IPS-11a (cell line): ENCODE measurements at regions not wholly inside any gene's neighbourhood (a gene's known extent, or its start where the extent isn't known, plus 50 kb on each side); places are given as distances from the start of the nearest gene placed in this dataset.
"Not testable (repeated sequence)": the region's sequence is repeated elsewhere in the genome, so short reads cannot be mapped to it uniquely, and the experiment has no call there.

Source experiments
- H3K4me3 ChIP-seq: one replicate; pipeline ENCODE4 v1.5.1; 2013; ENCODE audit warnings: low read depth, low read length, control low read depth

DNA sequence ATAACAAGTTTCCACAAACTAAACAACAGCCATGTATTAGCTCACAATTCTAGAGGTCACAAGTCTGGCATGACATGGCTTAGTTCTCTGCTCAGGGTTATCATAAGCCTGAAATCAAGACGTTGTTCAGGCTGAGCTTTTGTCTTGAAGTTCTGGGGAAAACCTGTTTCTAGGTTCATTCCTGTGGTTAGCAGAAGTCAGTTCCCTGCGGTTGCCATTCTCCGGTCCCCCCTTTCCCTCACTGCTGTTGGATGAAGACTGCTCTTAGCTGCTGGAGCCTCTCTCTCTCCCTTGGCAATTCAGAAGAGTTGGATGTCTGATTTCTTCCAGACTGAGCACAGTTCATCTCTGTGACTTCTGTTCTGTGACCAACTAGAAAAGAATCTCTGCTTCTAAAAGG, 962.6 kb downstream of the PCDH7 start:
- H3K4me3 ChIP-seq = no peak overlapping the region

DNA sequence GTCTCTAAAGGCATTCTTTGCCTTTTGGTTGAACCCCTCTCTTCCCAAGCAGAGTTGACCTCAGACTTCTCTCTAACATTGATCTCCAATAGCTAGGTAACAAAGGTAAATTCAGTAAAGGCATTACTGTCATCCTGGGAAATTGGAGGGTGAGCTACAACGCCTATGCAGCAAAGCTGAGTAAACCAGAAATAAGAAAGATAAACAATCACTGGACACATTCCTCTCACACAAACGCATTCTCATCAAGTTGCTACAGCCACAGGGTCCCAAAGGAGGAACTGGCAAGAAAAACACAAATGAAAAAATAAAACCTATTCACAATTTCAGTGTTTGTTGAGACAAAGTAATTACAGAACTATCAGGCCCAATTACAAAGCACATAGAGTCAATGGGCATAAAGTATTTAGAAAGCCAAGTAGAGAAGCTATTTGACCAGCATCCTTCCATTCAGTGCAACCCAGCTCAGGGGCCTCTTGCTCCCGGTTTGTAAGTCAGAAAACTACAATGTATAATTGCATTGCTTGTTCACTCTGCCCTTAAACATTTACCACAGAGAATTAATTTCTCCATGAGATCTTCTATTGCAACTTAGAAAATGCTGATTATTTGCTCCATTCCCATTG, 967.7 kb downstream of the PCDH7 start:
- no peak overlapping the region for H3K4me3 ChIP-seq

DNA sequence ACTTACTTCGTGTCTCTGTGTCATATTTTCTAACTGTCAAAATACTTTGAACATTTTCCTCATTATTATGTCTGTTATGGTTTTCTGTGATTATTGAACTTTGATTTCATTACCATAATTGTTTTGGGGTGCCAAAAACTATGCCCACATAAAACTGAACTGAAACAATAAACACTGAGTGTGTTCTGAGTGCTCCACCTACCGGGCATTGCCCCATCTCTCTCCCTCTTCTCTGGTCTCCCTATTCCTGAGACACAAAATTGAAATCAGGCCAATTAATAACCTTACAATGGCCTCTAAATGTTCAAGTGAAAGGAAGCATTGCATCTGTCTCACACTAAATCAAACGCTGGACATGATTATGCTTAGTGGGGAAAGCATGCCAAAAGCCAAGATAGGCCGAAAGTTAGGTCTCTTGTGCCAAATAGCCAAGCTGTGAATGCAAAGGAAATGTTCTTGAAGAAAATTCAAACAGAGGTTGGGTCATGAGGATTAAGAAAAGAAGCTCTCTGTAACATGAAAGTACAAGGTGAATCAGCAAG, 972.3 kb downstream of the PCDH7 start:
- H3K4me3 ChIP-seq = no peak overlapping the region

DNA sequence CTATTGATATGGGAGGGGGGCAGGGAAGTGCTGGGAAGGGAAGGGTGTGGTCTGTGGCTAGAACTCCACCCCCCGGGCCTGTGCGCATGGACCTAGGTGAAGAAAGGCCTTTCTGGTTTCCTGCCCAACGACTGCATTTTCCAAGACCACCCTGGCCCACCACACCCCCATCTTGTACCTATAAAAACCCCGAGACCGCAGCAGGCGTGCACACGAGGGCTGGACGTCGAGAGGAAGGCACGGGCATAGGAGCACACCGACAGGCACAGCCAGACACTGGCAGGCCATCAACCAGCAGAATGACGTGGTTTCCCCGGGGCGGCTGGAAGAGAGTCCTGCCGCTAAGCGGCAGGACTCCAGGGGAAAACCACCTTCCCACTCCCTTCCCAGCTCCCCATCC, 981.1 kb downstream of the PCDH7 start:
- H3K4me3 ChIP-seq = no peak overlapping the region

DNA sequence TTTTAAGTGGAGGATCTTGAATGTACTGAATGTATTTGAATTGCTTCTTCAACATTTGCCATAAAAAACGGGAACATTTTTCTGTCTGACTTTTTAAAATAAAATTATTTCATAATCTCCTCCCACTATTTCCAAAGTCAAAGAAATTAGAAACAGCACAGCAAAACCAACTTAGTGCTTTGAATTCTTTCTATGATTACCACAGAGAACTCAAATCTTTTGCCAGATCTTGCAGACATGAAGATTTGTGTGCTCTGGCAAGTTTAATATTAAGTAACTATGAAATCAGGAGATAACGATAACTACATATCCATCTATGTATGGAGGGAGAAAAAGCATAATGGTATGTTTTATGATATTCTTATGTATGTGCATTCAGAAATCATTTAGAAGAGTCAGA, 982.2 kb downstream of the PCDH7 start:
- no peak overlapping the region for H3K4me3 ChIP-seq

DNA sequence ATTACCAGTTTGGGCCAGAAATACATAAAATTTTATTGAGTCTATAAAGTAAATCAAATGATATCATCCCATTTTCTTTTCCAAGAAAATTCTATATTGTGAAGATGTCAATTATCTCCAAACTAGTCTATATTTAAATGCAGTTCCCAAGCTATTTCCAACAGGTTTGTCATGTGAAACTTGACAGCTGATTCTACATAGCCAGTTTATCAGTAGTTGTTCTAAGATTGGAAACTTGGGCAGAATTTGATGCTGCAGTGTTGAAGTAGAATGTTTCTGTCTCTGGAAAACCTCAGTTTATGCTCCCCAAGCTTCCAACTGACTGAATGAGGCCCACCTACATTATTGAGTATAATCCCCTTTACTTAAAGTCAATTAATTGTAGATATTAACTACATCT, 994.1 kb downstream of the PCDH7 start:
- H3K4me3 ChIP-seq = no peak overlapping the region

DNA sequence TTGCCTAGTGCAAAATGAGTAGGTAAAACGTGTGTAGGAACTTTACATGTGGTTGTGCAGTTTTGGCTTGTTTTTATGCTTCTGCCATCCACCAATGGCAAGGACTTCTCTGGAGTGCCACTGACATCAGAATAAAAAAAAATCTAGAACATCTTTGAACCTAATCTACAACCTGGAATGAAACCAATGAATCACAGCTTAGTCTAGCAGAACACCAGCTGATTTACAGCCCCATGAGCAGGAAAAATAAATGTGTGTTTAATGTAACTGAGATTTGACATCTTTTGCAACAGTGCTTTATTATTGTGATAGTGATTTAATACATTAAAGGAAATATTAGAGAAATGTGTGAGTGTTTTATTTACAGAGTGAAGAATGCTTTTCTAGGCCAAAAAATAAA, 995.1 kb downstream of the PCDH7 start:
- no peak overlapping the region for H3K4me3 ChIP-seq

DNA sequence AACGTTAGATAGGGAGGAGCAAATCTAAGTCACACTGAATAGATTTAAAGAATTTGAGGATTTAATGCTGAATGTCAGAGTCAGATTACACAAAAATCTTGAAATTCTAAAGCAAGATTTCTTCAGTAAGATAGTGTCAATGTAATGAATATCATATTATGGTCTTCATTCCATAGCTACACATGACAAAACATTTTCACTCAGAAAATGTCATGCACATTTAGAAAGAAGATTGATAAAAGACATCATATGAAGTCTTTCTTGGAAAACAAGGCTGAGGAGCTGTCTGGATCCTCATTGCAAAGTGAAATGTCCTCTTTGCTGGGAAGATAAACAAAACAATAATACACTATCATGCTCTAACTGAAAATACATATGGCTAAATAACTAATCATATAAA, 1006.9 kb downstream of the PCDH7 start:
- H3K4me3 ChIP-seq = no peak overlapping the region

DNA sequence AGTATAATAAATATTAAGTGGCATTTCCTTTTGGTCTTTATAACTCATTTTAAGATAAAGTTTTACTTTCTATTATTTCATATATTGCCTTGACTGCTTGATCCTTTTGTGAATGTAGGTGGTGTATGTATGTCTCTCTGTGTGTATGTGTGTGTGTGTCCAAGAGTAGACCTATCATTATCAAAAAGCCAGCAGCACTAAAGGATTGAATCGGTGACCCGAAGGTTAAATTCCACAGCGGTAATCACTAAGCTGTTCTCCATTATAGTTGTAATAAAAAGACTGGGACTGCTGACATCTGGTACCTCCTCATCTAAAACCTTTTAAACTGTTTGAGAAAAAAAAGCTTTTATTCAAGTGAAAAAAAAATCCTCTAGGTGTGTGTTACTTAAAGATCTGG, 1014.8 kb downstream of the PCDH7 start:
- H3K4me3 ChIP-seq = no peak overlapping the region

DNA sequence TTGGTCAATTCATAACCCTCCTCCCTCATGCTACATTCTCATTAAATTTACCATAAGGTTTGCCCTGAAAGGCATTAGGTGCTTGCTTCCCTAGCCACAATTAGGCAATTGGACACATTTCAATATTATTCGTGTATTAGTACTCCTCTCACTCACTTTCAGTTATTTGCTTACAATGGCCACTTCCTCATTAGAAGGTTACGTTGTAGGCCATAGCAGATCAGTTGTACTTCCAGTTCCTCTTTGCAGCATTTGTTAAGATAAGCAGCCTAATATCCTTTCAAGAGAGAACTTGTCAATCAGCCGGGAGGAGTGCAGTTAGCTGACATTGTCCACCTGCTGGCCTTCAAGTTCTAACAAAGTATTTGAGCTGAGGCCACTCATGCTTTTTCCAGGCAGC, 1017.2 kb downstream of the PCDH7 start:
- no peak overlapping the region for H3K4me3 ChIP-seq

DNA sequence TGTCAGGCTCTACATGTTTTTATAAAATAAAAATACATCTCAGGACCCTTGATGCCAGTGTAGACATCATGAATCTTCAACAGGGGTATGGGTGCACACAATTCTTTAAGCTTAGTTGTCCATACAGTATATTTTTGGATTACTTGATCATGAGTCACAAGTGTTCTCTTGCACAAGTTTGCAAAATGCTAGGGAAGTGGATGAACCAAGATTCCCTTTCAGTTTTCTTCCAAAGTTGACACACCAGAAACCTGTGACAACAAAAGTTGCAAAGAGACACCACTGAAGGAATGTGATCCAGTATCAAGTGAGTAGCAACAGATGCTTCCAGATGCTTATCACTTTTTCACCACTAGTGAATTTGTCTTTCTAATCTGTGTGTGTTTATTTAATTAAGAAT, 1021.2 kb downstream of the PCDH7 start:
- no peak overlapping the region for H3K4me3 ChIP-seq

DNA sequence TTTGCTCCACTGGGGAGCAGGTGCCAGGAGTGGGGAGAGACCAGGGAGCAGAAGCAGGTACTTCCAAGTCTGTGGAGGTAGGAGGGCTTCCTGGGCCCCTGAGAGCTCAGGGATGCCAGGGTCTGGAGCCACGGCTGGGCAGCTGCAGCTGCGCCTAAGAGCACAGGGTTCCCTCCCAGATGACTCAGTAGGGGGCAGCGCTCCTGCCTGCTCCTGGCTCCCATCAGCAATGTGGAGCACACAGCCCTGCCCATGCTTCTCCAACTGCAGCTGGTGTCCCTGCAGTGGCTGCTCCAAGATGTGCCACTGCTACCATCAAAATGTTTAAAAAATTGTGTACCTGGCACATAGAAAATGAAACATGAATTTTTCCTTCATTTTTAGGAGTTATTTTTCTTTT, 1028.2 kb downstream of the PCDH7 start:
- H3K4me3 ChIP-seq = no peak overlapping the region

DNA sequence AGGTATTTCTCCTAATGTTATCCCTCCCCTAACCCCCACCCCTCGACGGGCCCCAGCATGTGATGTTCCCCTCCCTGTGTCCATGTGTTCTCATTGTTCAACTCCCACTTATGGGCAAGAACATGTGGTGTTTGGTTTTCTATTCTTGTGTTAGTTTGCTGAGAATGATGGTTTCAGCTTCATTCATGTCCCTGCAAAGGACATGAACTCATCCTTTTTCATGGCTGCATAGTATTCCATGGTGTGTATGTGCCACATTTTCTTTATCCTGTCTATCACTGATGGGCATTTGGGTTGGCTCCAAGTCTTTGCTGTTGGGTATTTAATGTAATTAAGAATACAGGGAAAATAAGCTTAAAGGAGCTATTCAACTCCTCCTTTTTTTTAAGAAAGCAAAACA, 1030.4 kb downstream of the PCDH7 start:
- not testable (repeated sequence) for H3K4me3 ChIP-seq

DNA sequence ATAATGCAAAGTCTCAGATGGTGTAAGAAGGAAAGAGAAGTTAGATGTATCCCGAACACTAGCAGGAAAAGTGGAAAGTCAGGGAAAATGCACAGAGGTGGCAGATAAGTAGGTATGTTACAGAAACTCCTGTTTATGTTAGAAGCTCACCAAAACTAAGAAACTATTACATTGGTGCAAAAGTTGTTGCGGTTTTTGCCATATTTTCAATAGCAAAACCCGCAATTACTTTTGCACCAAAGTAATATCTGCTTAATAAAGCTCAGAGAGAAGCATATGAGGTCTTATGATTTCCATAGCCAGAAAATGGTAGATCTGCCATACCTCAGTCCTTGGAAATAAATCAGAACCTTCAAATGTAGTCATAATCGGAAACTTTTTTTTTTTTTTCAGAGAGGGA, 1035.6 kb downstream of the PCDH7 start:
- no peak overlapping the region for H3K4me3 ChIP-seq

DNA sequence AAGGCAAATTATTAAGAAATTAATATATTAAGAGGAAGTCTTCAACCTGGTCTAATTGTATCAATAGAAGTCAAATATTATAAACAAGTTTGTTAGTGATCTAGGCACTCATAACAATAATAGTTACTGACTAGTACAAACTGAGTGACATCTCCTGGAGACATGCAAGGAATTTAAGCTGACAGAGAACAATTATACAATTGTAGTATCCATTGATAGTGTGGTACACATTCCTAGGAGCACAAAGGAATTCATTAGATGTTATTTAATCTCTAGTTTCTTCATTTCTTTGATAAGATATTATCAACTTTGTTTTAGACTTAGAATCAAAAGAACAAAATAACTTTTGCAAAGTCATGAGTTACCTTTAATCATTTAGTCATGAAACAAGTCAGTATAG, 1048.6 kb downstream of the PCDH7 start:
- no peak overlapping the region for H3K4me3 ChIP-seq

DNA sequence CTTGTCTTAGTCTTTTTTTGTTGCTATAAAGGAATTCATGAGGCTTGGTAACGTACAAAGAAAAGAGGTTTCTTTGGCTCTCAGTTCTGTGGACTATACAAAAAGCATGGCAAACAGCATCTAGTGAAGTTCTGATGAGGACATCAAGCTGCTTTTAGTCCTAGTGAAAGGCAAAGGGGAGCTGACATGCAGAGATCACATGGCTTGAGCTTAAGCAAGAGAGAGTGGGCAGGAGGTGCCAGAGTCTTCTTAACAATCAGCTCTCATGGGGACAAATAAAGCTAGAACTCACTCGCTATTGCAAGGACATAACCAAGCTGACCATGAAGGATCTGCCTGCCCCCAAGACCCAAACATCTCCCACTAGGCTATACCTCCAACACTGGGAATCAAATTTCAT, 1063.1 kb downstream of the PCDH7 start:
- H3K4me3 ChIP-seq = no peak overlapping the region

DNA sequence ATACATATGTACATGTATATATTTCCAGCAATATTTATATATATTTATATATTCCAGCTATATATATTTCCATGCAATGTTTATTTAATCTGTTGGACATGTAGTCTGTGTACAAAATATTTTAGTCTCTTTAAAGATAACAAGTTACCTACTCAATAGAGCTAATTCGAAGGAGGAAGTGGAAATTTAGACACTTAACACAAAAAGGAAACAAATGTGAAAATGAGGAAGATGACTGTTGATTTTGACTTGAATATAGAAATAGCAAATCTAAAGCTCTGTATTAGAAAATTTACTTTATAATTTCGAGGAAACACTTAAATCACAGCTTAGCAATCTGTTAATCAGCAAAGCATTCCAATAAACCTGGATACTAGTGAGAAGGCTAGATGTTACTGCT, 1064.4 kb downstream of the PCDH7 start:
- no peak overlapping the region for H3K4me3 ChIP-seq

DNA sequence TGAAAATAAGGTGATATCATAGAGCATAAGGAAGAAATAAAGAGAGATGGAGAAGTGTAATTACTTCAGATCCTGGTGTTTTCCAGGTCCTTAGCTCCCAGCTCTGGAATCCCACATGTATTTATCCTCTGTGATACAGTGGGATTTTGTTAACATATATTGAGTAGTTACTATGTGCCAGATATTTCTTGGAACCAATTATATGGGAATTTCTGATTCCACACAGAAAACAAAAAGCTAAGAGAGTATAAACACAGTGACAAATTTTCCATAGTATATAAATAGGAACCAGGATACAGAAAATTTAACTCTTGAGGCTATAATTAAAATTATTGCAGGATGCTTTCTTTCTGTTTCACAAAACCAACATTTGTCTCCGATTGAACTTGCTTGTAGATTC, 1067.5 kb downstream of the PCDH7 start:
- no peak overlapping the region for H3K4me3 ChIP-seq

DNA sequence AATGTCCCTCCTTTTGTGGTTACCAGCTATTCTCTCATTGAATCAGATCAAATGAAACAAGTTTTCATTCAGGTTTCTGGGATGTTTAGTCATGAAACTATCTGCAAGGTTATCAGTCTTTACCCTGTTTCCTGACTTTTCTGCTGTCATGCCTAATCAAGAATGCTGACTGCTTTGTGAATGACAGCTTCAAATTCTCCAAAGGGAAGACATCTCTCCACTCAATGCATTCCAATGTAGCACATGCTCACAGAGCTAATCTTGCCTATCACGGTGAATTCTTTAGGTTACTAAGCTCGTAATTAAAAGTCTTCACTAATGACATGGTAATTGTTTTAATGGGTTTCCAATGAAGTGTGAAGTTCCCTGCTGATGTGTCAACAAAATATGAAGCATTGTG, 1068.5 kb downstream of the PCDH7 start:
- H3K4me3 ChIP-seq = no peak overlapping the region

DNA sequence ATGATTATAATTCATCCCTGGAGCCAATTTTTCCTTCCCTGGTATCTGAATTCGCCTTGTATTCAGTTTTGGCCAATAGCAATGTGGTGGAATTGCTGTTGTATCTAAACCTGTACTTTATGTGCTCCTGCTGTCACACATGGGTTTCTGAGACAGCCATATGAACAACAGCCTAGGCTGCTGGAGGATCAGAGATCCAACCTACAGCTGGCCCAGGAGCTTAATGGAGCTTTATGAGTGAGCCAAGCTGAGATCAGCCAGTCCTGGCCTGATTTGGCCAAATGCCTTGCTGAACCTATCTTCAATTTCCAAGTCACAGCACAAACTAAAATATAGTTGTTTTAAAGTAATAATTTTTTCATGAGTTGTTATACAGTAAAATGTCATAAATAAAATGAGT, 1071.5 kb downstream of the PCDH7 start:
- H3K4me3 ChIP-seq = no peak overlapping the region

DNA sequence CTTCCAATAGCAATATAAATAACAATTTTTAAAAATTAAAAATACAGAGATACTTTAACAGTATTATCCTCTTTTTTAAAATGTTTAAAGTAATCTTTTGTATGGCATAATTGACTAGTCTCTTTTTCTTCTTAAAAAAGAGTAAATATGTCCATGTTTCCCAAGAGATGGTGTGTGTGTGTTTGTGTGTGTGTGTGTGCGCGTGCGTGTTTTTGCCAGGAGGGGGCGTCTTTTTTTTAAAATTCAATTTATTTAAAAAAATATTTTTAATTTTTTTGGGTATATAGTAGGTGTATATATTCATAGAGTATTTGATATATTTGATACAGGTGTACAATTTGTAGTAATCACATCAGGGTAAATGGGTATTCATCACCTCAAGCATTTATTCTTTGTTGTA, 1073.7 kb downstream of the PCDH7 start:
- H3K4me3 ChIP-seq = no peak overlapping the region

DNA sequence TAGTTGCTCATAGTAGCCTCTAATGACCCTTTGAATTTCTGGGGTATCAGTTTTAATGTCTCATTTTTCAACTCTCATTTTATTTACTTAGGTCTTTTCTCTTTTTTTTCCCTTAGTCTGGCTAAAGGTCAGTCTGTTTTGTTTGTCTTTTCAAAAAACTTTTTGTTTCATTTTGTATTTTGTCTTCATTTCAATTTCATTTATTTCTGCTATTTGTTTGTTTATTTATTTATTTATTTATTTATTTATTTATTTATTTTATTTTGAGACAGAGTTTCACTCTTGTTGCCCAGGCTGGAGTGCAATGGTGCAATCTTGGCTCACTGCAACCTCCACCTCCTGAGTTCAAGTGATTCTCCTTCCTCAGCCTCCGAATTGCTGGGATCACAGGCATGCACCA, 1076.9 kb downstream of the PCDH7 start:
- H3K4me3 ChIP-seq = not testable (repeated sequence)

DNA sequence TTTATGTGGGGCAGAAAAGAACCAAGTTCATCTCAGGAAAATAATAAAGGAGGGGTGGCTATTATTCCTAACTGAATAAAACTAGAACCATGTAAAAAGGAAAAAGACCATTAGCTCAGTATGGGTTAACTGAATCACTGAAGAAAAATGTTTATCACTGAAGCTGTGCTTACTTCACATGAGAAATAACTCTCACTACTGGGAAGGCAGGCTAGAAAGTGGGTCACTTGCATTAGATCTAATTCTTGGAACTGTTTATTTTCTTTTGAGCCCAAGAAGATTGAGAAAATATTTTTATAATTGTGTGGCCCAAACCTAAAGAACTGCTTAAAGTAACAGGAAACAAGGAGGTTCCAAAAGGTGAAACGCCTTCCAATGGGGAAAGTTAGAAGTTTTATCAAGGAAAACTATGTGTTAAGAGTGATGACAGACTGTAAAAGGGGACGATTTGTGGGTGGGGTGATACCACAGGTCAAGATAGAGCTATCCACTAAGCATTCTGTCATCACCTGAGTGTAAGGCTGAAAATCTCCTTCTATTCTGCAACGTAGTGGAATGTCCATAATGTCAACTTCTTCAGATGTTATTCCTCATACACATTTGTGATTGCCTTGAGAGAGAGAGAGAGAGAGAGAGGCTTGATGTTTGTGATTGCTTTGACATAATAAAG, 1083.5 kb downstream of the PCDH7 start:
- no peak overlapping the region for H3K4me3 ChIP-seq
